Heart right ventricle (tissue), 16 donors: ENCODE measurements at regions not wholly inside any gene's neighbourhood (a gene's known extent, or its start where the extent isn't known, plus 50 kb on each side); places are given as distances from the start of the nearest gene placed in this dataset.

Source experiments
- ATAC-seq, 8 donors: fragments of 200-7000 bp; cut with Tn5 transposase; one replicate each; pipeline ENCODE4 v1.9.1; 2020; ENCODE audit warnings: mild to moderate bottlenecking in 8 of 8, moderate library complexity in 8 of 8, moderate number of reproducible peaks in 1 of 8
- DNase-seq, 2 donors: peaks; one replicate each; pipeline ENCODE4 v3.0.0-alpha.2; 2020
- H3K27ac ChIP-seq, 10 donors: fragments of 200-600 bp; sonication (generic) in 2 of 10; one replicate each; pipeline versions ENCODE4 v1.5.0 to v1.8.0; 2020 to 2022; ENCODE audit warnings: mild to moderate bottlenecking in 3 of 10
- H3K27me3 ChIP-seq, 7 donors: fragments of 200-600 bp; one replicate each; pipeline ENCODE4 v1.8.0; 2021 to 2022; ENCODE audit warnings: mild to moderate bottlenecking in 2 of 7
- H3K36me3 ChIP-seq, 9 donors: fragments of 200-600 bp; sonication (generic) in 1 of 9; one replicate each; pipeline versions ENCODE4 v1.5.0 to v1.8.0; 2020 to 2022; ENCODE audit warnings: mild to moderate bottlenecking in 2 of 9
- H3K4me1 ChIP-seq, 9 donors: fragments of 200-600 bp; sonication (generic) in 1 of 9; one replicate each; pipeline versions ENCODE4 v1.5.0 to v1.8.0; 2020 to 2022; ENCODE audit warnings: mild to moderate bottlenecking in 4 of 9
- H3K4me3 ChIP-seq, 10 donors: fragments of 200-600 bp; sonication (generic) in 2 of 10; one replicate each; pipeline versions ENCODE4 v1.5.0 to v1.8.0; 2020 to 2022; ENCODE audit warnings: mild to moderate bottlenecking in 7 of 10, moderate library complexity in 2 of 10
- H3K9me3 ChIP-seq, 11 donors: fragments of 200-600 bp in 10 of 11; sonication (generic) in 2 of 11; one replicate each; pipeline versions ENCODE4 v1.5.0 to v1.8.0; 2013 to 2022; ENCODE audit warnings: mild to moderate bottlenecking in 2 of 11, control low read depth in 1 of 11, moderate library complexity in 1 of 11
- WGBS, 2 donors: extraction: QIAGEN DNeasy Blood & Tissue Kit; methylation state at CpG; one replicate each; pipeline ENCODE4 v1.1.7; 2013; ENCODE audit warnings: inconsistent platforms in 1 of 2; 5-methylcytosine and 5-hydroxymethylcytosine counted together
- intact Hi-C, 10 donors: fragments of 100-400 bp; cut with DNase I; formaldehyde crosslinking; loops; one replicate each; pipeline versions ENCODE4 v1.11.1 to v1.14.2; 2022
- TF ChIP-seq, protein P1 (sequence below), 9 donors: fragments of 200-600 bp; sonication (generic) in 2 of 9; IDR thresholded peaks; one replicate each; pipeline versions ENCODE4 v1.5.0 to v1.8.0; 2021 to 2022; ENCODE audit warnings: antibody characterized with exemption in 9 of 9, mild to moderate bottlenecking in 5 of 9, moderate library complexity in 1 of 9
- donor health status: Arrhythmogenic right ventricular cardiomyopathy.
- donor health status: ischemic (EF 13 %, LVEDD 7.1; RV severe dilation, severe dysfunction).
- donor health status: healthy with polysubstance abuse.
- donor health status: DM: no; HTN: yes; CAD: no.
- donor health status: DM: no; HTN: no; CAD: no.
- donor health status: ischemic (EF 25% LVEDD 6.9; RV normal size, moderate dysfunction).
- donor health status: ischemic (EF 25% LVEDD 5.7; RV mildly dilated, moderate dysfunction).
- donor health status: healthy.
- donor health status: DM: yes; HTN: yes; CAD: no.
- donor health status: Ischemic cardiomyopathy.
- donor health status: ischemic (EF 35%, LVEDD 5.7; RV mildly dilated, moderate dysfunction).
- donor health status: nonischemic (EF 11% LVEDD 7.7; RV severe dilation, severe dysfunction).
- donor health status: DM: yes; HTN: yes; CAD: no.
- donor health status: PGD.
- donor health status: ischemic (EF 29% LVEDD 5.4; RV normal size, mild dysfunction).
- donor health status: nonischemic (EF 23%, LVEDD 6.1; RV moderate dilation, normal function).

DNA sequence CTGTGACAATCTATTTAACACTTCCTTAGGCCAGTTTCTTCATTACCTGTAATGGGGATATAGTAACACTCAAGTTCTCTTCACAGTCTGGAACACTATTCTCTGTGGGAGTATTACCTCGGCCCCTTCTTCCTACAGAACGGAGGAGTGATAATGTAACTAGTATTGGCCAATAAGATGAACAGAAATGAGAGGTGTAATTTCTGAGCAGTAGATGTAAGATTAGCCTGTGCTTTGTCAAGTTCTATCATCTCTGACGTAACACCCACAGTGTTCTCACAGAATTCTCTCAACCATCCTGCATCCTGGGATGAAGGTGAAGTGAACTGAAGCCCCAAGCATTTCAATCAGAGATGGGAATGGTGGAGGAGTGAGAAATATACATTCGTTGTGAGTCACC lies 65.2 kb upstream of the TOP3B start:
- Histone ChIP-seq H3K27ac (no peak overlapping the region), H3K4me1 (no peaks in the 10 kb centered on the region), H3K9me3 (peaks cover 0 to 6% (median 0%) of the 10 kb centered on the region in 11 donors), H3K36me3 (no peaks in the 10 kb centered on the region), H3K27me3 (peaks cover 0 to 9% (median 4%) of the 10 kb centered on the region in 7 donors), H3K4me3 (no peak overlapping the region)
- intact Hi-C loops, result no loop called here
- DNase-seq (no peak), ATAC-seq (no peak)
- TF ChIP-seq, protein P1, sequence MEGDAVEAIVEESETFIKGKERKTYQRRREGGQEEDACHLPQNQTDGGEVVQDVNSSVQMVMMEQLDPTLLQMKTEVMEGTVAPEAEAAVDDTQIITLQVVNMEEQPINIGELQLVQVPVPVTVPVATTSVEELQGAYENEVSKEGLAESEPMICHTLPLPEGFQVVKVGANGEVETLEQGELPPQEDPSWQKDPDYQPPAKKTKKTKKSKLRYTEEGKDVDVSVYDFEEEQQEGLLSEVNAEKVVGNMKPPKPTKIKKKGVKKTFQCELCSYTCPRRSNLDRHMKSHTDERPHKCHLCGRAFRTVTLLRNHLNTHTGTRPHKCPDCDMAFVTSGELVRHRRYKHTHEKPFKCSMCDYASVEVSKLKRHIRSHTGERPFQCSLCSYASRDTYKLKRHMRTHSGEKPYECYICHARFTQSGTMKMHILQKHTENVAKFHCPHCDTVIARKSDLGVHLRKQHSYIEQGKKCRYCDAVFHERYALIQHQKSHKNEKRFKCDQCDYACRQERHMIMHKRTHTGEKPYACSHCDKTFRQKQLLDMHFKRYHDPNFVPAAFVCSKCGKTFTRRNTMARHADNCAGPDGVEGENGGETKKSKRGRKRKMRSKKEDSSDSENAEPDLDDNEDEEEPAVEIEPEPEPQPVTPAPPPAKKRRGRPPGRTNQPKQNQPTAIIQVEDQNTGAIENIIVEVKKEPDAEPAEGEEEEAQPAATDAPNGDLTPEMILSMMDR (IDR thresholded peaks at IDR 0.05), result no peak
- WGBS, 2 donors, result 60 to 67% methylated on average over 4 of the region's 4 CpGs

DNA sequence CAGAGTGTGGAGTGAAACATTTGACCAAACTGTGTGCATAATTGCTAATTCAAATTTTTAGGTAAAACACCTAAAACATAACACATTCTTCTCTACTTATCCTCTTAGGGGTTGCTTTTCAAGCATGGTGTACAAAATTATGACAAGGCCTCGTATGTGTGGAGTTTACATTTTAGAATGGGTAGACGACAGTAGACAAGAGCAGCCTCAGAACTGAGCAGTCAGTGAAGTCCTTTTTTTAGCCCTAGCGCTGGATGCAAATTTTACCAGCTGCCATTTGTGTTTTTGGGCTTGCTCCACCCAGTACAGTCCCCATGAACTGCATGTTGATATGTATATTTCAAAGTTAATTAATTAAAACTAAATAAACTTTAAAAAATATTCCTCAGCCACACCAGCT lies 64.7 kb upstream of the TOP3B start:
- no peak overlapping the region for H3K27ac ChIP-seq
- peaks cover 0 to 9% (median 4%) of the 10 kb centered on the region in 7 donors for H3K27me3 ChIP-seq
- TF ChIP-seq, protein P1 (IDR thresholded peaks at IDR 0.05), result no peak
- no peaks in the 10 kb centered on the region for H3K36me3 ChIP-seq
- no peaks in the 10 kb centered on the region for H3K4me1 ChIP-seq
- H3K4me3 ChIP-seq, result no peak overlapping the region
- intact Hi-C loops, result no loop called here
- DNase-seq, result no peak
- no peak for ATAC-seq
- WGBS, 2 donors, result 55 to 71% methylated on average over 3 of the region's 3 CpGs
- H3K9me3 ChIP-seq, result peaks cover 0 to 1% (median 0%) of the 10 kb centered on the region in 11 donors

DNA sequence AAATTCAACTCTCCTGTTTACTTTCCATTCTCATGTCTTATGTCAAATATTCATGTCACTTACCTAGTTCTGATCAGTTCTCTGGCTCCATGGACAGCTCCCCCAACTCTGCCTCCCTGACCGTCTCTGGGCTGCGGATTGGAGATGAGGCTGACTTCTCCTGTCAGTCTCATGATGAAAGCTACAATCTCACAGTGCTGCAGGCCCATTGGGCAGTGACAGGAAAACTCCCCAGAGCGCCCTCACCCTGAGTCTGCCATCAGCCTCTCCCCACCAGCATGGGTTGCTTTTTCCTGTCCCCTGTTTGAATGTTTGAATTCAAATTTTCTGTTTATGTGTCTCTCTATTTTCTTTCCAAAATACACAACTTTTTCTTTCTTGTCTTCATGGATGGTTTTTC lies 63.8 kb upstream of the TOP3B start:
- DNase-seq (no peak), ATAC-seq (no peak)
- intact Hi-C loops, result no loop called here
- H3K27ac ChIP-seq, result no peak overlapping the region
- WGBS, 2 donors, result 27 to 42% methylated on average over 3 of the region's 3 CpGs
- no peaks in the 10 kb centered on the region for H3K36me3 ChIP-seq
- H3K4me3 ChIP-seq, result no peak overlapping the region
- H3K9me3 ChIP-seq, result no peaks in the 10 kb centered on the region
- peaks cover 0 to 9% (median 4%) of the 10 kb centered on the region in 7 donors for H3K27me3 ChIP-seq
- no peaks in the 10 kb centered on the region for H3K4me1 ChIP-seq
- TF ChIP-seq, protein P1 (IDR thresholded peaks at IDR 0.05), result no peak

DNA sequence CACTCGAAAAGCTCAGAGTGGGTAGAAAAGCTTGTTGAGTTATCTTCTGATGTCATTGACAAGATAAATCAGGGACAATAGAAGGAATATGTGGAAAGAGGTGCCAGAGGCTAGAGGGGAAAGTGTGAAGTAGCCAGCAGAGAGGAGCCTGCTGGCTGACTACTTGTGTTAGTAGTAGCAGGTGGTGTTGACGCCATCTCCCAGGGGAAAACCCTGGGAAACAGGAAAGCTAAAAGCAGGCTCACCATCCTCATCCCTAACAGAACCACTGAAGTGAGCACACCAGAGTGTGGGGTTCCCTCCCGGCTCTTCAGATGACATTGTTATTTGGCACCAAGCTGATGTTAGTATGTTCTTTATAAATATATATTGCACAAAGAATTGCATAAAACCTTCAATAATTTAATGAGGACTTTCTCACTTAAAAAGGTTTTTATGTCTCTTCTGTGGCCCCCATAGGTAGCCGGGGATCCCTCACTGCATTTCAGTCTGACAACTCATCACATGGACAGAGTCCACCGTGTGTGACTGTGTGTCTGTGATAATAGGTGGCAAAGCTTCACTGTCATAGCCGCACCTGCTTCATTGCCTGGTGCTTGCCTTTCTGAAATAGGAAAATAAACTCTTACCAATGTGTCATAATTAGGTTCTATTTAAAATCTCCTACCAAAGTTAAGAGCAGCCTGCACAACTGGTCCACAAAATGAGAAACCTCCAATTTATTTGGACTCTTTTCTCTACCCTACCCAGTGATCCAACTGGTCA lies 63.2 kb upstream of the TOP3B start:
- intact Hi-C loops, result no loop called here
- DNase-seq (no peak), ATAC-seq (no peak)
- TF ChIP-seq, protein P1 (IDR thresholded peaks at IDR 0.05), result no peak
- no peaks in the 10 kb centered on the region for H3K36me3 ChIP-seq
- peaks cover 0 to 9% (median 4%) of the 10 kb centered on the region in 7 donors for H3K27me3 ChIP-seq
- 56 to 58% methylated on average over 6 of the region's 6 CpGs for WGBS, 2 donors
- H3K4me3 ChIP-seq, result no peak overlapping the region
- no peaks in the 10 kb centered on the region for H3K9me3 ChIP-seq
- no peaks in the 10 kb centered on the region for H3K4me1 ChIP-seq
- no peak overlapping the region for H3K27ac ChIP-seq
